SK-MEL-5 (cell line): ENCODE measurements at regions not wholly inside any gene's neighbourhood (a gene's known extent, or its start where the extent isn't known, plus 50 kb on each side); places are given as distances from the start of the nearest gene placed in this dataset.
"Not testable (repeated sequence)": the region's sequence is repeated elsewhere in the genome, so short reads cannot be mapped to it uniquely, and the experiment has no call there.

Source experiments
- DNase-seq: peaks from one replicate; pipeline ENCODE4 v3.0.0-alpha.2; 2016; ENCODE audit warnings: low read depth, low spot score
- in situ Hi-C: cut with HindIII; loops from 2 replicates; pipeline ENCODE4 v1.10.0; 2016; ENCODE audit warnings: low sequenced_read_pairs, high pct_unique_total_duplicates, low pct_unique_long_range_greater_than_20kb

GRCh38 chr6:140784573-140784972 is 1348.2 kb upstream of the GJE1 start:
- DNase-seq, result no peak
- in situ Hi-C loops, result no loop called here

- DNase-seq, in situ Hi-C loops: not testable (repeated sequence)
Observed at GRCh38 chr6:140783504-140783903, 1349.2 kb upstream of the GJE1 start.

DNA sequence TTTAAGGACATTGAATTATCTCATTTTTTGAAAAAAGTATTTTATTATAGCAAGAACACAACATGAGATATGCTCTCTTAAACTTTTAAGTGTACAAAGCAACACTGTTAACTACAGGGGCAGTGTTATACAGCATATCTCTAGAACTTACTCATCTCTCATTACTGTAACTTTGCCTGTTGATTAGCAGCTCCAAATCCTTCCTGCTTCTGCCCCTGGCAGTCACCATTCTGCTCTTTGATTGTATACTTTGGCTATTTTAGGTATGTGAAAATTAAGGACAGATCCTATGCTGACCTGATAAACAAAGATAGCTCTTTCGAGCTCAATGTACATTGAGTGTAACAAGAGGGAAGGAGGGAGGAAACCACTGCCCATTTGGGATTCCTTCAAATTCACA is 1349.8 kb upstream of the GJE1 start:
- DNase-seq, result no peak
- in situ Hi-C loops, result no loop called here

- in situ Hi-C loops, result no loop called here
- DNase-seq, result no peak
Observed at GRCh38 chr6:140779991-140780596, 1352.6 kb upstream of the GJE1 start.

GRCh38 chr6:140779341-140779740 is 1353.4 kb upstream of the GJE1 start:
- in situ Hi-C loops, result no loop called here
- DNase-seq, result no peak

DNA sequence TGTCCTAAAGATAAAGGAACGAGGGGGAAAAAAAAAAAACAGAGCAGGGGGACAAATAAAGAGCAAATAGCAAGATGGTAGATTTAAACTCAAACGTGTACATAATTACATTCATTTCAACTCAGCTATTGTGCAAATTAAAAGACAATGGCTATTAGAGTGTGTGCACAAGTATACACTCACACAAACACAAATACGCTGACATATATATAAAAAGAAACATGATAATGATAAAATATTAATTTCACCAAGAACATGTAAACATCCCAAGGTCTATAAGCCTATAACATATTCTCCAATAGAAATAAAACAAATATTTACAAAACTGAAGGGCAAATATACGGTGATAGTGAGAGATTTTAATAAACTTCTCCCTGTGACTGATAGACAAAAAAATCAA is 1354.9 kb upstream of the GJE1 start:
- in situ Hi-C loops, result no loop called here
- no peak for DNase-seq

GRCh38 chr6:140775061-140775460 is 1357.7 kb upstream of the GJE1 start:
- in situ Hi-C loops, result no loop called here

DNA sequence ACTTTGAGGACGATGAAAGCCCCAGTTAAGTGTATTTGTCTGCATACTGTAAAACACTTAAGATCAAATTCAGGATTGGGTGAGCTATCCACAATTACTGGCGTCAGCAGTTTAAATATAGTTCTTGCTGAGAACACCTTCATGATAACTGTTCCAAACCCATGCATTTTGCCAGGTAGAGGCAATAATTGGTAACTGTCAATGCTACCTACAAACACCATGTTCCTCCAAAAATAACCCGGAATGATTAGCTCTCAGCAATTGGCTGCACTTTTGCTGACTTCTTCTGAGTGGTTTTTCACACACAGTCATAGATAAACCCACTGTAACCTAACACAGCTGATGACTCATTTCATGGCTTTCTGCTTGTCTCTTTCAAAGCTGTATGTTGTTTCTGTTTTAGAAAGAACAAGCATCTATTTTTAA is 1358.6 kb upstream of the GJE1 start:
- in situ Hi-C loops, result no loop called here
- peak; percentile 27 for DNase-seq

More at GRCh38 chr6:140775061-140775460, 1357.7 kb upstream of the GJE1 start:
- DNase-seq, result no peak

GRCh38 chr6:140773276-140773675 is 1359.4 kb upstream of the GJE1 start:
- no peak for DNase-seq
- in situ Hi-C loops, result no loop called here

GRCh38 chr6:140772576-140772975 is 1360.1 kb upstream of the GJE1 start:
- no peak for DNase-seq
- in situ Hi-C loops, result no loop called here

- in situ Hi-C loops, result no loop called here
- DNase-seq, result no peak
Observed at GRCh38 chr6:140768133-140768532, 1364.6 kb upstream of the GJE1 start.

GRCh38 chr6:140766999-140767398 is 1365.7 kb upstream of the GJE1 start:
- in situ Hi-C loops, result no loop called here
- DNase-seq, result no peak

GRCh38 chr6:140758169-140758877 is 1374.4 kb upstream of the GJE1 start:
- in situ Hi-C loops, result no loop called here
- no peak for DNase-seq

- DNase-seq, result no peak
- in situ Hi-C loops, result no loop called here
Observed at GRCh38 chr6:140752234-140752633, 1377.8 kb upstream of the CITED2 start.

DNA sequence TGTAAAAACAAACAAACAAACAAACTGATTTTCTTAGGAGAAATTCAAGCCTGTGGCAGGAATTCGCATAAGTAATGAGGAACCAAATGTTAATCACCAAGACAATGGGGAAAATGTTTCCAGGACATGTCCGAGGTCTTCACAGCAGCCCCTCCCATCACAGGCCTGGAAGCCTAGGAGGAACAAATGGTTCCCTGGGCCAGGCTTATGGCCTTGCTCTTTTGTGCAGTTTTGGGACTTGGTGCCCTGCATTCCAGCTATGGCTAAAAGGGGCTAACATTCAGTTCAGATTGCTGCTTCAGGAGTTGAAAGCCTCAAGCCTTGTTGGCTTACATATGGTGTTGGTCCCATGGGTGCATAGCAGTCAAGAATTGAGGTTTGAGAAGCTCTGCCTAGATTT is 1372.7 kb upstream of the CITED2 start:
- DNase-seq, result no peak
- in situ Hi-C loops, result no loop called here

GRCh38 chr6:140744659-140745320 is 1370.3 kb upstream of the CITED2 start:
- in situ Hi-C loops, result no loop called here
- no peak for DNase-seq

DNA sequence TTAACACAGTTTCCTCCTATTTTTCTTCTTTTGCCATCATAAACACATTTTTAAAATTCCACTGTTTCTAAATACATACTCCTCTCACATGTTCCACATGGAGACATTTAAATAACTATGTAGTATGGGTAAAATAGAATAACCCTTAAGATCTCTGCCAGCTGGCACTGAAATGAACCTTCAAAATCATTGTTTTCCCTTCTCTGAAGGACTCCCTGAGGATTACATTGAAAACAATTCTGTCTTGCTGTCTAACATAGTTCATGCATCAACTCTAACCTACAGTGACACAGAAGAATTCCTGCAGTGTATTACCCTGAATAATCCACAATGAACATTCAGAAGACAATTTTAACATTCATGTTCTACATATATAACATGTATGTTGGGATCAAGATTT is 1361.8 kb upstream of the CITED2 start:
- in situ Hi-C loops, result no loop called here
- DNase-seq, result no peak

- in situ Hi-C loops, result no loop called here
- no peak for DNase-seq
Observed at GRCh38 chr6:140732991-140733390, 1358.5 kb upstream of the CITED2 start.

GRCh38 chr6:140732155-140732554 is 1357.7 kb upstream of the CITED2 start:
- no peak for DNase-seq
- in situ Hi-C loops, result no loop called here
